ENCODE measurements at regions not wholly inside any gene's neighbourhood (a gene's known extent, or its start where the extent isn't known, plus 50 kb on each side); places are given as distances from the start of the nearest gene placed in this dataset.

GRCh38 chr2:145254291-145254690 lies 734.4 kb upstream of the ZEB2 start:
- DNase-seq (no peak), ATAC-seq (no peak)
- intact Hi-C loops (cut with DNase I, micrococcal nuclease): no loop called here

- ATAC-seq (peak; percentile 30), DNase-seq (no peak)
- intact Hi-C loops (cut with DNase I, micrococcal nuclease): no loop called here
Observed at GRCh38 chr2:145253492-145253891, 733.6 kb upstream of the ZEB2 start.

- DNase-seq: no peak
- ATAC-seq: no peak
- intact Hi-C loops (cut with DNase I, micrococcal nuclease): no loop called here
Observed at GRCh38 chr2:145245268-145245870, 725.5 kb upstream of the ZEB2 start.

- DNase-seq: no peak
- intact Hi-C loops (cut with DNase I, micrococcal nuclease): no loop called here
- no peak for ATAC-seq
Observed at GRCh38 chr2:145235312-145235711, 715.4 kb upstream of the ZEB2 start.

- DNase-seq: no peak
- ATAC-seq: no peak
- intact Hi-C loops (cut with DNase I, micrococcal nuclease): no loop called here
Observed at GRCh38 chr2:145230546-145230945, 710.6 kb upstream of the ZEB2 start.

- DNase-seq (no peak), ATAC-seq (no peak)
- intact Hi-C loops (cut with DNase I, micrococcal nuclease): no loop called here
Observed at GRCh38 chr2:145228506-145228905, 708.6 kb upstream of the ZEB2 start.

- ATAC-seq (no peak), DNase-seq (no peak)
- intact Hi-C loops (cut with DNase I, micrococcal nuclease): no loop called here
Observed at GRCh38 chr2:145226901-145227300, 707.0 kb upstream of the ZEB2 start.

GRCh38 chr2:145221516-145221915 lies 701.6 kb upstream of the ZEB2 start:
- no peak for ATAC-seq
- intact Hi-C loops (cut with DNase I, micrococcal nuclease): no loop called here
- DNase-seq: no peak

- DNase-seq (no peak), ATAC-seq (no peak)
- intact Hi-C loops (cut with DNase I, micrococcal nuclease): no loop called here
Observed at GRCh38 chr2:145221032-145221431, 701.1 kb upstream of the ZEB2 start.

GRCh38 chr2:145220496-145220895 lies 700.6 kb upstream of the ZEB2 start:
- intact Hi-C loops (cut with DNase I, micrococcal nuclease): no loop called here
- no peak for DNase-seq

GRCh38 chr2:145207884-145208283 lies 688.0 kb upstream of the ZEB2 start:
- ATAC-seq: no peak
- no peak for DNase-seq
- intact Hi-C loops (cut with DNase I, micrococcal nuclease): no loop called here

More at GRCh38 chr2:145220496-145220895, 700.6 kb upstream of the ZEB2 start:
- ATAC-seq: no peak

- ATAC-seq: no peak
- intact Hi-C loops (cut with DNase I, micrococcal nuclease): no loop called here
- no peak for DNase-seq
Observed at GRCh38 chr2:145206496-145207281, 686.8 kb upstream of the ZEB2 start.

- intact Hi-C loops (cut with DNase I, micrococcal nuclease): no loop called here
- ATAC-seq: no peak
- no peak for DNase-seq
Observed at GRCh38 chr2:145203891-145204290, 684.0 kb upstream of the ZEB2 start.

- ATAC-seq (no peak), DNase-seq (no peak)
- intact Hi-C loops (cut with DNase I, micrococcal nuclease): no loop called here
Observed at GRCh38 chr2:145199827-145200706, 680.1 kb upstream of the ZEB2 start.

- no peak for ATAC-seq
- intact Hi-C loops (cut with DNase I, micrococcal nuclease): no loop called here
Observed at GRCh38 chr2:145199042-145199441, 679.1 kb upstream of the ZEB2 start.

GRCh38 chr2:145198555-145198954 lies 678.6 kb upstream of the ZEB2 start:
- intact Hi-C loops (cut with DNase I, micrococcal nuclease): no loop called here
- DNase-seq (no peak), ATAC-seq (no peak)

More at GRCh38 chr2:145199042-145199441, 679.1 kb upstream of the ZEB2 start:
- no peak for DNase-seq

GRCh38 chr2:145197944-145198343 lies 678.0 kb upstream of the ZEB2 start:
- ATAC-seq (no peak), DNase-seq (no peak)
- intact Hi-C loops (cut with DNase I, micrococcal nuclease): no loop called here

GRCh38 chr2:145194673-145195072 lies 674.8 kb upstream of the ZEB2 start:
- intact Hi-C loops (cut with DNase I, micrococcal nuclease): no loop called here
- ATAC-seq: no peak
- DNase-seq: no peak

- ATAC-seq (no peak), DNase-seq (no peak)
- intact Hi-C loops (cut with DNase I, micrococcal nuclease): no loop called here
Observed at GRCh38 chr2:145190031-145190703, 670.2 kb upstream of the ZEB2 start.

All from left colon (tissue), 2 donors.